C4-2B (cell line): ENCODE measurements at regions not wholly inside any gene's neighbourhood (a gene's known extent, or its start where the extent isn't known, plus 50 kb on each side); places are given as distances from the start of the nearest gene placed in this dataset.

Experiments used
- H3K27ac ChIP-seq: fragments of 450-650 bp; 2 replicates; pipeline ENCODE4 v1.5.1; 2017
- ZFX ChIP-seq: fragments of 450-650 bp; IDR thresholded peaks from 2 replicates; pipeline ENCODE4 v1.6.1; 2017
- TF ChIP-seq, protein P1 (sequence below): fragments of 450-650 bp; conservative IDR thresholded peaks from 2 replicates; pipeline ENCODE4 v1.5.1; 2017; ENCODE audit warnings: mild to moderate bottlenecking

DNA sequence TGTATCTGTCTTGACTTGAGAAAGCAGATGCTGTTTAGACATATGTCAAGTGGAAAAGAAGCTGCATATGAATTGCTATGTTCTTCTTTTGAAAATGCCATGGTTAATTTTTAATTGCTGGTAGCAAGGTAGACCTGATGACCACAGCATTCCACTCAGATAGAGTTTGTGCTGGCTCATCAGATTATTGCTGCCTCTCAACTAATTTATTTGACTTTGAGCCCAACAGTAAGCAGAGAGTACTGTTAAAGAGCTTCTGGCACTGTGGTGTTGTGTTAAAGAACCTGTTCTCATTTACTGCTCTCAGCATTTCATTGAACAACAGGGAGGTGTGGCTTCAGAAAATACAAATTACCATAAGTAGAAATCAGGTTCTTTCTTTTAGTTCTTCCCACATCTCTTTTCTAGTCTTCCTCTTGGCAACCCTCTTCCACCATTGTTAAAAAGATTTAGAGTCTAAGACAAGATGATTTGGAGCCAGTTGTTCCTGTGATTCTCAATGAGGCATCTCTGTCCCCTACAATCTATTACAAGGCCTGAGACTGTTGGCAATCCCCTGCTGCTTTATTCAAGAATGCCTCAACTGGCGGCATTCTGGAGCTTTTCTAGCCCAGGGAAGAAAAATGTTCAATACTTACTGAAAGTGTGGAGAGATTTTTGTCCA, 967.6 kb upstream of the GJE1 start:
- no peak for TF ChIP-seq ZFX
- TF ChIP-seq, protein P1, sequence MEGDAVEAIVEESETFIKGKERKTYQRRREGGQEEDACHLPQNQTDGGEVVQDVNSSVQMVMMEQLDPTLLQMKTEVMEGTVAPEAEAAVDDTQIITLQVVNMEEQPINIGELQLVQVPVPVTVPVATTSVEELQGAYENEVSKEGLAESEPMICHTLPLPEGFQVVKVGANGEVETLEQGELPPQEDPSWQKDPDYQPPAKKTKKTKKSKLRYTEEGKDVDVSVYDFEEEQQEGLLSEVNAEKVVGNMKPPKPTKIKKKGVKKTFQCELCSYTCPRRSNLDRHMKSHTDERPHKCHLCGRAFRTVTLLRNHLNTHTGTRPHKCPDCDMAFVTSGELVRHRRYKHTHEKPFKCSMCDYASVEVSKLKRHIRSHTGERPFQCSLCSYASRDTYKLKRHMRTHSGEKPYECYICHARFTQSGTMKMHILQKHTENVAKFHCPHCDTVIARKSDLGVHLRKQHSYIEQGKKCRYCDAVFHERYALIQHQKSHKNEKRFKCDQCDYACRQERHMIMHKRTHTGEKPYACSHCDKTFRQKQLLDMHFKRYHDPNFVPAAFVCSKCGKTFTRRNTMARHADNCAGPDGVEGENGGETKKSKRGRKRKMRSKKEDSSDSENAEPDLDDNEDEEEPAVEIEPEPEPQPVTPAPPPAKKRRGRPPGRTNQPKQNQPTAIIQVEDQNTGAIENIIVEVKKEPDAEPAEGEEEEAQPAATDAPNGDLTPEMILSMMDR = no peak
- H3K27ac ChIP-seq = no peak overlapping the region; the same call in 1 of the 2 replicates

DNA sequence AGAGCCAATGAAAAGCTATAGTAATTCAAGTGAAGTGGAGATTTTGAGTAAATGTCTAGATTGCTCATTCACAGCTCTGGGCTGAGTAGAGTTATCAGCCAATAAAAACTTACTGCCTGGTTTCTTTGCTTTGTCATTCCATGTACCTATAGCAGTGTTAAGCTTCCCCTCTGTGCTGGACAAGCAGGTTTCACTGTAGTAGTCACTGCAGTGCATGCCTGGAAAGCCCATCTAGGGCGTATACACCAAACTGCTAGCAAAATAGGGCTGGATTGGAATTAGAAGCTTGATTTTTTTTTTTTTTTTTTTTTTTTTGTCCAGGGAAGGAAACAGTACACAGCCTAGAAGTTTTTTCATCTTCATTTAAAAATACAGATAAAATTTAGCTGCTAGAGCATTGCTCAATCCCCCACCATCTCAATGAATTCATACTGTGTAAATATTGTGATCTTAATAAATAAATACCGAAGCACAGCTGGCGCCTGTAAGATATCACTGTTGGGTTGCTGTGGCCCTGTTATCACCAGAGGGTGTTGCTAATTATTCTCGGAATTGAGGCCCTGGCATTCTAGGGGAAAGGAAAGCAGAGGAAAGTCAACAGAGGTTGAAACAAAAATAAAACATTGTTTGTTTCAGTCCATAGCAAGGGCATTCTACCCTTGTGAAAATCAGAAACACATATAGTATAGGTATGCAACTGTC, 968.5 kb upstream of the GJE1 start:
- H3K27ac ChIP-seq = no peak overlapping the region; the same call in 1 of the 2 replicates
- no peak for TF ChIP-seq ZFX
- TF ChIP-seq, protein P1 = no peak

DNA sequence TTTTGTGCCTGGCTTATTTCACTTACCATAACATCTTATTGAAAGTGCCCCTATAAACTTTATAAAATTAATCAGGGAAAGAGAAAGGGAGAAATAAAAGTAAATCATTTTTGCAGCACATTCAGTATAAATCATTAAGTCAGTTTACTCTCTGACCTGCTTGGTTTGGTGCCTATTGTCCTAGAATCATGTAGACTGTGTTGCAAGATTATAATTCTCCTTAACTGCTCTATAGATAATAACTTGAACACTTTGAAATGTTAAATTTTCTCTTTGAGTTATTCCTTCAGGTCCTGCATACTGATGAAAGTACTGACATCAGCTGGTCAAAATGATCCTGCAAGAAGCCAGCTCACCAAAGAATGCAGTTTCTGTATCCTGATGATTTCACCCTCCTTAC, 969.6 kb upstream of the GJE1 start:
- H3K27ac ChIP-seq = no peak overlapping the region
- no peak for TF ChIP-seq ZFX
- TF ChIP-seq, protein P1 = no peak

DNA sequence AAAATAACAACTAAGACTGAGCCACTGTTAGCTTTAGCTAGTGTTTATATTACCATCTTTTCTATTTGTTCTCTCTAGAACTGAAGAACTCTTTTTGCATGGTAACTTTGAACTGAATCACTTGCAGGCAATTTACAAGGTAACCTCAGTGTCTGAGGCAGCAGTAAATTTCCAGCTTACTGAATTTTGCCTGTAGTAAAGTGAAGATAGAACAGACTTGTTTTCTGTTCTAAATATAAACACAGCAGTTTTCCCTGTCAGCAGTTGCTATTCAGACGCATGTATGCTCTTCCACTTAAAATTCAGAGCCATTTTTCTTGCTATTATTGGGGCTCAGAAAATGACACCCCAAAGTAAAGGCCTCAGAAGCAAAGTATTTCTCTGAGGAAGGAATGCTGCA, 974.0 kb upstream of the GJE1 start:
- H3K27ac ChIP-seq = no peak overlapping the region
- TF ChIP-seq, protein P1 = no peak
- TF ChIP-seq ZFX = no peak

DNA sequence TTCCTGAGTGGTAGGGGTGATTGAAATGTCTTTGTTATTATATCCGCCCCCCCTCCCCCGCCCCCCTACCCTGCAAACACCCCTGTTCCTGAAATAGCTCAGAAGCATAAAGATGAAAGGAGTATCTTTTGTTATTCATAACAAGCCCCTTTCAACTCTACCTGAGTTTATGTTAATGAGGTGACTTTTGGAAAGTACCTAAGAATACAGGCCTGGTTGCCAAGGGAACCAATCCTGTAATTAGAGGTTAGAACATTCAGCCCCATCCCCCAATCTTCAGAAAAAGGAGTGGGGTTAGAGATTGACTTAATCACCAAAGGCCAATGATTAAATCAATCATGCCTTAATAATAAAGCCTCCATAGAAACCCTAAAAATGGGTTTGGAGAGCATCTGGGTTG, 979.2 kb upstream of the GJE1 start:
- no peak for TF ChIP-seq ZFX
- TF ChIP-seq, protein P1 = no peak
- H3K27ac ChIP-seq = no peak overlapping the region

DNA sequence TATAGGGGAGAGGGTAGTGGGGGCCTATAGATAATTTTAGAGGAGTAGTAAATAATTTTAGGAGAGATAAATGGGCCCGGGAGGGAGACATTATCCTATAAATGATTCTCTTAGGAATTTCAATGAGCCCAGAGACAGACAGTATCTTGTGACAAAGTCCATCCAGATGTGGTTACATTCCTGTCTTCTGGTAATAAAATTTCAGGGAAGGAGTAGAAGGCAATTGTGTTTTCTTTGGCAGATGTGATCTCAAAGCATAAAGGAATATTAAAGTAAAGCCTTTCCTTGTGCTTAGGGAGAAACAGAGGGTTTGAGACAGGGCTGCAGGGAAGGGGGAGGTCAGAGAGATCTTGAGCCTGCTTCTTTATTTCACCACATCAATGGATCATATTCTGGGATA, 979.8 kb upstream of the GJE1 start:
- TF ChIP-seq ZFX = no peak
- TF ChIP-seq, protein P1 = no peak

DNA sequence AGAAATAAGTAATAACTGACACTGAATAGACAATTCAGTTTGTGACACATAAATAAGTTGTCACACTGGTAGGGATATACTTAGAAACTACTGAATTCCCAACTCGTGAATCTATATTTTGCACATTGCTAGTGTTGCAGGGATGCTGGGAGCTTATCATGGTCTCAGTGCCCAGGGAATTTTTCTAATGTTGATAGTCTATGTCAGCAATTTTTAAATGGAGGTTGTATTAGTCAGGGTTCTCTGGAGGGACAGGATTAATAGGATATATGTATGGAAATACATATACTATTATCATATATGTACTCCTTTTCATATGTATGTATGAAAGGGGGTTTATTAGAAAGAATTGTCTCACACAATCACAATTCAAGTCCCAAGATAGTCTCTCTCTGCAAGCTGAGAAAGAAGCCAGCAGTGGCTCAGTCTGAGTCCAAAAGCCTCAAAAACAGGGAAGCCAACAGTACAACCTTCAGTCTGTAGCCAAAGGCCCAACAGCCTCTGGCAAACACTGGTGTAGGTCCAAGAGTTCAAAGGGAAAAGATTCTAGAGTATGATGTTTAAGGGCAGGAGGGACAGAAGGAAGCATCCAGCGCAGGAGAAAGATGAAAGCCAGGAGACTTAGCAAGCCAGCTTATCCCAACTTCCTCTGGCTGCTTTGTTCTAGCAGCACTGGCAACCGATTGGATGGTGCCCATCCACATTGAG, 980.9 kb upstream of the GJE1 start:
- no peak overlapping the region for H3K27ac ChIP-seq
- no peak for TF ChIP-seq ZFX

More for the DNA sequence above, 979.8 kb upstream of the GJE1 start:
- H3K27ac ChIP-seq = no peak overlapping the region
